ENCODE measurements at regions not wholly inside any gene's neighbourhood (a gene's known extent, or its start where the extent isn't known, plus 50 kb on each side); places are given as distances from the start of the nearest gene placed in this dataset.

- Histone ChIP-seq H3K4me3 (replicated peaks in 1 of 3; ENCODE audit: insufficient read depth in 1 of 3, low read depth in 1 of 3, low read length in 3 of 3) (no peak overlapping the region), H3K36me3 (ENCODE audit: control insufficient read depth in 2 of 2, extremely low read depth in 1 of 2, insufficient read depth in 2 of 2, low read length in 2 of 2) (no peaks in the 10 kb centered on the region), H3K79me2 (ENCODE audit: control insufficient read depth, insufficient read depth, low read length) (no peaks in the 10 kb centered on the region), H3K4me2 (ENCODE audit: insufficient read depth, low read length) (no peak overlapping the region), H4K20me1 (replicated peaks; ENCODE audit: control insufficient read depth, extremely low read depth, insufficient read depth, low read length) (no peaks in the 10 kb centered on the region), H2AFZ (ENCODE audit: low read depth, low read length) (no peak overlapping the region), H3K9ac (replicated peaks; ENCODE audit: extremely low read depth, insufficient read depth, low read length) (no peak overlapping the region), H3K27ac (ENCODE audit: insufficient read depth, low read depth, low read length) (no peak overlapping the region), H3K27me3 (ENCODE audit: control insufficient read depth in 2 of 2, insufficient read depth in 2 of 2, low read length in 2 of 2) (no peaks in the 10 kb centered on the region), H3K9me1 (replicated peaks; ENCODE audit: control insufficient read depth, extremely low read depth, insufficient read depth, low read length) (no peaks in the 10 kb centered on the region), H3K4me1 (ENCODE audit: control insufficient read depth, extremely low read depth, insufficient read depth, low read length) (no peaks in the 10 kb centered on the region), H3K9me3 (replicated peaks; ENCODE audit: control insufficient read depth, insufficient read depth, low read length) (no peaks in the 10 kb centered on the region)
- no peak for FAIRE-seq
- no TSS peak for BruUV-seq (replicated peaks)
- intact Hi-C loops (cut with micrococcal nuclease) (no loop called here), dilution Hi-C loops (cut with MboI; ENCODE audit: extremely low pct_ligation_motif_present, low sequenced_read_pairs) (no loop called here)
- ChIA-PET CTCF (no interaction called here), POLR2A (no interaction called here)
- no peak for DNase-seq (ENCODE audit: low read depth, low spot score)
- TF ChIP-seq POLR2AphosphoS5 (IDR thresholded peaks at IDR 0.05; ENCODE audit: insufficient read depth, low read depth, low read length) = no peak
- no peak for TF ChIP-seq CTCF (IDR thresholded peaks at IDR 0.05; ENCODE audit: extremely low read depth in 1 of 2, insufficient read depth in 1 of 2, low read depth in 1 of 2, low read length in 2 of 2)
- TF ChIP-seq FOS (IDR thresholded peaks at IDR 0.05; ENCODE audit: borderline replicate concordance, insufficient read depth, low read length) = no peak
- no peak for TF ChIP-seq EZH2 (IDR thresholded peaks at IDR 0.05; ENCODE audit: borderline replicate concordance, low read depth, low read length, severe bottlenecking)
Observed at GRCh38 chr9:78775211-78775610, 478.3 kb downstream of the PSAT1 start.

- no peaks in the 10 kb centered on the region for H3K9me1 ChIP-seq (replicated peaks; ENCODE audit: control insufficient read depth, extremely low read depth, insufficient read depth, low read length)
- no peak overlapping the region for H3K27ac ChIP-seq (ENCODE audit: insufficient read depth, low read depth, low read length)
- H3K36me3 ChIP-seq (ENCODE audit: control insufficient read depth in 2 of 2, extremely low read depth in 1 of 2, insufficient read depth in 2 of 2, low read length in 2 of 2) = no peaks in the 10 kb centered on the region
- DNase-seq (ENCODE audit: low read depth, low spot score) (no peak), FAIRE-seq (no peak)
- H2AFZ ChIP-seq (ENCODE audit: low read depth, low read length) = no peak overlapping the region
- intact Hi-C loops (cut with micrococcal nuclease) (no loop called here), dilution Hi-C loops (cut with MboI; ENCODE audit: extremely low pct_ligation_motif_present, low sequenced_read_pairs) (no loop called here)
- H3K4me3 ChIP-seq (replicated peaks in 1 of 3; ENCODE audit: insufficient read depth in 1 of 3, low read depth in 1 of 3, low read length in 3 of 3) = no peak overlapping the region
- no peaks in the 10 kb centered on the region for H4K20me1 ChIP-seq (replicated peaks; ENCODE audit: control insufficient read depth, extremely low read depth, insufficient read depth, low read length)
- no peak overlapping the region for H3K4me2 ChIP-seq (ENCODE audit: insufficient read depth, low read length)
- POLR2A ChIA-PET = no interaction called here
- H3K79me2 ChIP-seq (ENCODE audit: control insufficient read depth, insufficient read depth, low read length) = no peaks in the 10 kb centered on the region
- CTCF ChIA-PET = no interaction called here
- H3K9me3 ChIP-seq (replicated peaks; ENCODE audit: control insufficient read depth, insufficient read depth, low read length) = no peaks in the 10 kb centered on the region
- no peaks in the 10 kb centered on the region for H3K27me3 ChIP-seq (ENCODE audit: control insufficient read depth in 2 of 2, insufficient read depth in 2 of 2, low read length in 2 of 2)
- no peak overlapping the region for H3K9ac ChIP-seq (replicated peaks; ENCODE audit: extremely low read depth, insufficient read depth, low read length)
- TF ChIP-seq FOS (IDR thresholded peaks at IDR 0.05; ENCODE audit: borderline replicate concordance, insufficient read depth, low read length) (no peak), EZH2 (IDR thresholded peaks at IDR 0.05; ENCODE audit: borderline replicate concordance, low read depth, low read length, severe bottlenecking) (no peak), POLR2A (IDR thresholded peaks at IDR 0.05; ENCODE audit: low read depth, low read length) (no peak), POLR2AphosphoS5 (IDR thresholded peaks at IDR 0.05; ENCODE audit: insufficient read depth, low read depth, low read length) (no peak)
- BruUV-seq (replicated peaks) = no TSS peak
- no peaks in the 10 kb centered on the region for H3K4me1 ChIP-seq (ENCODE audit: control insufficient read depth, extremely low read depth, insufficient read depth, low read length)
Observed at GRCh38 chr9:78775696-78776295, 478.9 kb downstream of the PSAT1 start.
